OCI-LY1 (cell line): ENCODE measurements at regions not wholly inside any gene's neighbourhood (a gene's known extent, or its start where the extent isn't known, plus 50 kb on each side); places are given as distances from the start of the nearest gene placed in this dataset.

Experiments used
- H2AFZ ChIP-seq: fragments of 200-600 bp; sonication (generic), shearing (Covaris generic); 2 replicates; pipeline ENCODE4 v1.6.0; 2014; ENCODE audit warnings: antibody characterized with exemption, mild to moderate bottlenecking, low read length
- H3F3A ChIP-seq: fragments of 200-600 bp; sonication (generic), shearing (Covaris generic); 2 replicates; pipeline ENCODE4 v1.6.0; 2014; ENCODE audit warnings: mild to moderate bottlenecking, antibody characterized with exemption, low read length, moderate library complexity; ENCODE audit not compliant: insufficient read depth
- H3K27ac ChIP-seq: fragments of 200-600 bp; sonication (generic); 2 replicates; pipeline ENCODE4 v1.5.1; 2014; ENCODE audit warnings: low read length, mixed run types, mild to moderate bottlenecking, low read depth; ENCODE audit not compliant: poor library complexity, severe bottlenecking
- H3K27me3 ChIP-seq: fragments of 200-600 bp; sonication (generic); 2 replicates; pipeline ENCODE4 v1.6.0; 2014; ENCODE audit warnings: antibody characterized with exemption, mild to moderate bottlenecking, low read length, moderate library complexity; ENCODE audit not compliant: insufficient read depth
- H3K36me3 ChIP-seq: fragments of 200-600 bp; sonication (generic); 2 replicates; pipeline ENCODE4 v1.6.1; 2014; ENCODE audit warnings: mild to moderate bottlenecking, antibody characterized with exemption, low read length, moderate library complexity, mixed read lengths; ENCODE audit not compliant: insufficient read depth
- H3K4me1 ChIP-seq: fragments of 200-600 bp; sonication (generic); 2 replicates; pipeline ENCODE4 v1.5.1; 2014; ENCODE audit warnings: mild to moderate bottlenecking, low read length, moderate library complexity; ENCODE audit not compliant: insufficient read depth, severe bottlenecking
- H3K4me2 ChIP-seq: fragments of 200-600 bp; sonication (generic), shearing (Covaris generic); 2 replicates; pipeline ENCODE4 v1.6.1; 2014; ENCODE audit warnings: low read length
- H3K4me3 ChIP-seq: fragments of 200-600 bp; sonication (generic); 2 replicates; pipeline ENCODE4 v1.5.1; 2014; ENCODE audit warnings: low read length, low read depth, mild to moderate bottlenecking, mixed read lengths; ENCODE audit not compliant: poor library complexity, severe bottlenecking
- H3K79me2 ChIP-seq: fragments of 200-600 bp; shearing (Covaris generic); 2 replicates; pipeline ENCODE4 v1.6.1; 2016; ENCODE audit warnings: mixed run types, low read length, mixed read lengths; ENCODE audit not compliant: insufficient read depth
- H3K9ac ChIP-seq: fragments of 200-600 bp; sonication (generic), shearing (Covaris generic); 2 replicates; pipeline ENCODE4 v1.6.1; 2014; ENCODE audit warnings: mild to moderate bottlenecking, low read length, mixed read lengths
- H3K9me2 ChIP-seq: fragments of 200-600 bp; sonication (generic), shearing (Covaris generic); 2 replicates; pipeline ENCODE4 v1.6.1; 2014; ENCODE audit warnings: low read depth, mild to moderate bottlenecking, low read length, mixed read lengths
- H3K9me3 ChIP-seq: fragments of 200-600 bp; shearing (Covaris generic); 2 replicates; pipeline ENCODE4 v1.6.1; 2014; ENCODE audit warnings: low read length, mixed read lengths
- H4K20me1 ChIP-seq: fragments of 200-600 bp; sonication (generic), shearing (Covaris generic); 2 replicates; pipeline ENCODE4 v1.6.0; 2016; ENCODE audit warnings: mild to moderate bottlenecking, low read length; ENCODE audit not compliant: insufficient read depth
- CTCF ChIP-seq: fragments of 200-600 bp; sonication (generic), shearing (Covaris generic); IDR thresholded peaks from 2 replicates; pipeline ENCODE4 v1.5.1; 2017; ENCODE audit warnings: mild to moderate bottlenecking, antibody characterized with exemption, low read length, moderate library complexity, mixed read lengths
- EZH2 ChIP-seq: fragments of 200-600 bp; sonication (generic), shearing (Covaris generic); IDR thresholded peaks from 2 replicates; pipeline ENCODE4 v1.8.0; 2017; ENCODE audit warnings: borderline replicate concordance, mixed run types, mild to moderate bottlenecking, antibody characterized with exemption, low read length, moderate library complexity, mixed read lengths

- no peak overlapping the region for H3K27ac ChIP-seq
- H3F3A ChIP-seq = no peaks in the 10 kb centered on the region
- H3K4me3 ChIP-seq = no peak overlapping the region
- no peaks in the 10 kb centered on the region for H3K79me2 ChIP-seq
- H3K4me1 ChIP-seq = no peaks in the 10 kb centered on the region
- no peaks in the 10 kb centered on the region for H3K9me3 ChIP-seq
- H3K9me2 ChIP-seq = no peaks in the 10 kb centered on the region
- H2AFZ ChIP-seq = no peak overlapping the region
- no peak overlapping the region for H3K9ac ChIP-seq
- H3K27me3 ChIP-seq = no peaks in the 10 kb centered on the region
- H3K4me2 ChIP-seq = no peak overlapping the region
- TF ChIP-seq EZH2 (no peak), CTCF (no peak)
- no peaks in the 10 kb centered on the region for H4K20me1 ChIP-seq
- H3K36me3 ChIP-seq = no peaks in the 10 kb centered on the region
Observed at GRCh38 chr6:169921217-169921616, 169.8 kb downstream of the ERMARD start.

- Histone ChIP-seq H3K9me2 (no peaks in the 10 kb centered on the region), H3K9me3 (no peaks in the 10 kb centered on the region), H4K20me1 (no peaks in the 10 kb centered on the region), H3K4me1 (no peaks in the 10 kb centered on the region), H3K79me2 (no peaks in the 10 kb centered on the region), H2AFZ (no peak overlapping the region), H3K27me3 (no peaks in the 10 kb centered on the region), H3K36me3 (no peaks in the 10 kb centered on the region), H3K27ac (no peak overlapping the region), H3F3A (no peaks in the 10 kb centered on the region), H3K4me2 (no peak overlapping the region), H3K9ac (no peak overlapping the region), H3K4me3 (no peak overlapping the region)
- no peak for TF ChIP-seq EZH2
- no peak for TF ChIP-seq CTCF
Observed at GRCh38 chr6:169920359-169921020, 169.1 kb downstream of the ERMARD start.

GRCh38 chr6:169918954-169919549 is 167.6 kb downstream of the ERMARD start:
- no peaks in the 10 kb centered on the region for H3F3A ChIP-seq
- H3K4me3 ChIP-seq = no peak overlapping the region
- H3K79me2 ChIP-seq = no peaks in the 10 kb centered on the region
- no peaks in the 10 kb centered on the region for H4K20me1 ChIP-seq
- no peak overlapping the region for H2AFZ ChIP-seq
- no peaks in the 10 kb centered on the region for H3K4me1 ChIP-seq
- H3K9ac ChIP-seq = no peak overlapping the region
- no peaks in the 10 kb centered on the region for H3K36me3 ChIP-seq
- no peaks in the 10 kb centered on the region for H3K27me3 ChIP-seq
- H3K9me2 ChIP-seq = no peaks in the 10 kb centered on the region
- H3K4me2 ChIP-seq = no peak overlapping the region
- TF ChIP-seq CTCF (no peak), EZH2 (no peak)
- H3K9me3 ChIP-seq = no peaks in the 10 kb centered on the region
- no peak overlapping the region for H3K27ac ChIP-seq
